ENCODE measurements at regions not wholly inside any gene's neighbourhood (a gene's known extent, or its start where the extent isn't known, plus 50 kb on each side); places are given as distances from the start of the nearest gene placed in this dataset.

DNA sequence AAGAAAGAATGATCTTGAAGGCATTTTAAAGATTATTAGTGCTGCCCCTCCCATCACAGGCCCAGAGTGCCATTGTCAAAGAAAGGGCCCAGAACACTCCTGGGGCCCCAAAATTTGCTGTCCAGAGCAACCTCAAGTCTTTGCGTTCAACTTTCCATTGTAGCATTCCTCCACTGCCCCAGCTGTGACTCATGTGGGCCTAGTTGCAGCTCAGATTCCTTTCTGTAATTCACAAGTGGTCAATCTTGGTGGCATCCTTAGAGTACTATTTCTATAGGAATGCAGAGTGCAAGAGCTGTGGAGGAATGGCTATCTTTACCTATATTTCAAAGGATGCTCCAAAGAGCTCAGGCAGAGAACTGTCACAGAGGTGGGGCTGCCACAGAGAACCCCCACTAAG is 1500.8 kb upstream of the IGFBP7 start:
- TF ChIP-seq, protein P1, sequence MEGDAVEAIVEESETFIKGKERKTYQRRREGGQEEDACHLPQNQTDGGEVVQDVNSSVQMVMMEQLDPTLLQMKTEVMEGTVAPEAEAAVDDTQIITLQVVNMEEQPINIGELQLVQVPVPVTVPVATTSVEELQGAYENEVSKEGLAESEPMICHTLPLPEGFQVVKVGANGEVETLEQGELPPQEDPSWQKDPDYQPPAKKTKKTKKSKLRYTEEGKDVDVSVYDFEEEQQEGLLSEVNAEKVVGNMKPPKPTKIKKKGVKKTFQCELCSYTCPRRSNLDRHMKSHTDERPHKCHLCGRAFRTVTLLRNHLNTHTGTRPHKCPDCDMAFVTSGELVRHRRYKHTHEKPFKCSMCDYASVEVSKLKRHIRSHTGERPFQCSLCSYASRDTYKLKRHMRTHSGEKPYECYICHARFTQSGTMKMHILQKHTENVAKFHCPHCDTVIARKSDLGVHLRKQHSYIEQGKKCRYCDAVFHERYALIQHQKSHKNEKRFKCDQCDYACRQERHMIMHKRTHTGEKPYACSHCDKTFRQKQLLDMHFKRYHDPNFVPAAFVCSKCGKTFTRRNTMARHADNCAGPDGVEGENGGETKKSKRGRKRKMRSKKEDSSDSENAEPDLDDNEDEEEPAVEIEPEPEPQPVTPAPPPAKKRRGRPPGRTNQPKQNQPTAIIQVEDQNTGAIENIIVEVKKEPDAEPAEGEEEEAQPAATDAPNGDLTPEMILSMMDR (conservative IDR thresholded peaks at IDR 0.05; ENCODE audit: low read length), result no peak
- TF ChIP-seq EZH2phosphoT487 (IDR thresholded peaks at IDR 0.05; ENCODE audit: borderline replicate concordance, low read depth, low read length), result no peak
